Calu3 (cell line): ENCODE measurements at regions not wholly inside any gene's neighbourhood (a gene's known extent, or its start where the extent isn't known, plus 50 kb on each side); places are given as distances from the start of the nearest gene placed in this dataset.
A peak's percentile ranks its signal among the peaks of the same experiment; 100 is the strongest.

Source experiments
- BruUV-seq: library from RNA; stranded (reverse); fragments of 400-500 nt; replicated peaks from 2 replicates; lab custom pipeline; 2021; lab: Mats Ljungman, UMichigan
- CTCF ChIA-PET: fragments of 300-600 bp; sonication (Branson Sonifier 250); formaldehyde crosslinking; loops from one replicate; lab custom pipeline; 2022; ENCODE audit warnings: antibody characterized with exemption; lab: Charles Lee
- DNase-seq: peaks from one replicate; pipeline ENCODE4 v3.0.0; 2022
- H3K27ac Mint-ChIP-seq: one replicate; pipeline ENCODE4 v1.8.0; 2022; ENCODE audit warnings: mixed read lengths; ENCODE audit not compliant: unreplicated experiment
- H3K27me3 Mint-ChIP-seq: one replicate; pipeline ENCODE4 v1.8.0; 2022; ENCODE audit warnings: mixed read lengths; ENCODE audit not compliant: unreplicated experiment
- H3K36me3 Mint-ChIP-seq: one replicate; pipeline ENCODE4 v1.8.0; 2022; ENCODE audit warnings: mild to moderate bottlenecking, moderate library complexity, mixed read lengths; ENCODE audit not compliant: insufficient read depth, unreplicated experiment
- H3K4me1 Mint-ChIP-seq: one replicate; pipeline ENCODE4 v1.8.0; 2022; ENCODE audit warnings: mild to moderate bottlenecking, low read depth, mixed read lengths; ENCODE audit not compliant: unreplicated experiment
- H3K4me3 Mint-ChIP-seq: one replicate; pipeline ENCODE4 v1.8.0; 2022; ENCODE audit warnings: mild to moderate bottlenecking, low read depth, moderate library complexity, mixed read lengths; ENCODE audit not compliant: unreplicated experiment
- H3K9me3 Mint-ChIP-seq: one replicate; pipeline ENCODE4 v1.8.0; 2022; ENCODE audit warnings: low read depth, mixed read lengths; ENCODE audit not compliant: unreplicated experiment
- intact Hi-C: fragments of 100-400 bp; cut with micrococcal nuclease; formaldehyde crosslinking; loops from one replicate; pipeline ENCODE4 v1.10.0; 2022; ENCODE audit not compliant: unreplicated experiment
- TF ChIP-seq, protein P1 (sequence below): fragments of 200-600 bp; IDR thresholded peaks from one replicate; pipeline ENCODE4 v1.8.0; 2022; ENCODE audit warnings: antibody characterized with exemption; ENCODE audit not compliant: unreplicated experiment

DNA sequence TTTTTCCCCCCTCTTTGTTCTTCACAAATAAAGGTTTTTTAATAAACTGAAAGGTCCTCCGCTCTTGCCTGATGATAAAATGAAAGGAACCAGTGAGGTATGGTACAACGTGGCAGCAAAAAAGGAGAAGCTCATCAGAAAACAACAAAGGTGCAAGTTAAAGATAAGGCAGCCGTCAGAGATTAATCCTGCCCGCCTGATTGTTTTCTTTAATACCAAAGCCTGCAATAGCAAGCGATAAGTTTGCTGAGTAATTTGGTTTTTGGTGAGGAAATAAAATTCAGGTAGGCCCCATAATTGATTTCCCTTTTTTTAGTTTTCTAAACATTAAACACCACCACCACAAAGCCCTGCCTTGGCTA, 177.9 kb downstream of the MBOAT1 start:
- Mint-ChIP-seq H3K4me1 (no peaks in the 10 kb centered on the region), H3K27me3 (peaks cover 26% of the 10 kb centered on the region), H3K27ac (no peak overlapping the region), H3K4me3 (no peak overlapping the region), H3K9me3 (no peaks in the 10 kb centered on the region), H3K36me3 (no peaks in the 10 kb centered on the region)
- CTCF ChIA-PET, result interaction anchor here (0.6 kb wide), 1 partner anchor 143 kb away, joined by 3 read pairs; no protein-coding TSS in a partner anchor
- TF ChIP-seq, protein P1, sequence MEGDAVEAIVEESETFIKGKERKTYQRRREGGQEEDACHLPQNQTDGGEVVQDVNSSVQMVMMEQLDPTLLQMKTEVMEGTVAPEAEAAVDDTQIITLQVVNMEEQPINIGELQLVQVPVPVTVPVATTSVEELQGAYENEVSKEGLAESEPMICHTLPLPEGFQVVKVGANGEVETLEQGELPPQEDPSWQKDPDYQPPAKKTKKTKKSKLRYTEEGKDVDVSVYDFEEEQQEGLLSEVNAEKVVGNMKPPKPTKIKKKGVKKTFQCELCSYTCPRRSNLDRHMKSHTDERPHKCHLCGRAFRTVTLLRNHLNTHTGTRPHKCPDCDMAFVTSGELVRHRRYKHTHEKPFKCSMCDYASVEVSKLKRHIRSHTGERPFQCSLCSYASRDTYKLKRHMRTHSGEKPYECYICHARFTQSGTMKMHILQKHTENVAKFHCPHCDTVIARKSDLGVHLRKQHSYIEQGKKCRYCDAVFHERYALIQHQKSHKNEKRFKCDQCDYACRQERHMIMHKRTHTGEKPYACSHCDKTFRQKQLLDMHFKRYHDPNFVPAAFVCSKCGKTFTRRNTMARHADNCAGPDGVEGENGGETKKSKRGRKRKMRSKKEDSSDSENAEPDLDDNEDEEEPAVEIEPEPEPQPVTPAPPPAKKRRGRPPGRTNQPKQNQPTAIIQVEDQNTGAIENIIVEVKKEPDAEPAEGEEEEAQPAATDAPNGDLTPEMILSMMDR, result no peak
- intact Hi-C loops, result no loop called here
- BruUV-seq, result no TSS peak
- DNase-seq, result no peak

DNA sequence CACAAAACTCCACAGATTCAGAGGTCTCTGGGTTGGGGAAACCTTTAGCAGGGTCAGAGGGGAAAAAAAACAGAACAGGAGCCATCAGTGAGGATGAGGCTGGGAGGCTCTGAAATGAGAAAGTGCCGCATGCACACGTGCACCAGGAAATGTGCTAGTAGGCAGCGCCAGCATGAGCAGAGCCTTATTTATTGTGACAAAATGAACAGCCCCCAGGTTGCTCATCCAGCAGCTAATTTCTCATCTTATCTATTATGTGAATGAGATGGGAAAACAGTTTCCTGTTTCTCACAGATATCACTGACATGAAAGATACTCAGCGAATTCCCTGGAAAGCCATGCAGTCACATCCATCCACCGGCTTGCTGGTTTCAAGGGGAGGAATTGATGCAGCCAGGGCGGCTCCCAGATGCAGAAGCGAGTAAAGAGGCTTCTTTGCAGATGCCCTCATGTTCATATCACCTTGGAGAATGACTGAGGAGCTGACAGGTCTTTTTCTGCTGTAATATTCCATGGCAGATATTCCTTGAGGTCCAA, 176.1 kb downstream of the MBOAT1 start:
- H3K27ac Mint-ChIP-seq, result no peak overlapping the region
- CTCF ChIA-PET, result no interaction called here
- TF ChIP-seq, protein P1, result no peak
- DNase-seq, result no peak
- no peaks in the 10 kb centered on the region for H3K36me3 Mint-ChIP-seq
- H3K9me3 Mint-ChIP-seq, result no peaks in the 10 kb centered on the region
- H3K4me3 Mint-ChIP-seq, result no peak overlapping the region
- no peaks in the 10 kb centered on the region for H3K4me1 Mint-ChIP-seq
- intact Hi-C loops, result no loop called here
- BruUV-seq, result no TSS peak
- peaks cover 10% of the 10 kb centered on the region for H3K27me3 Mint-ChIP-seq

DNA sequence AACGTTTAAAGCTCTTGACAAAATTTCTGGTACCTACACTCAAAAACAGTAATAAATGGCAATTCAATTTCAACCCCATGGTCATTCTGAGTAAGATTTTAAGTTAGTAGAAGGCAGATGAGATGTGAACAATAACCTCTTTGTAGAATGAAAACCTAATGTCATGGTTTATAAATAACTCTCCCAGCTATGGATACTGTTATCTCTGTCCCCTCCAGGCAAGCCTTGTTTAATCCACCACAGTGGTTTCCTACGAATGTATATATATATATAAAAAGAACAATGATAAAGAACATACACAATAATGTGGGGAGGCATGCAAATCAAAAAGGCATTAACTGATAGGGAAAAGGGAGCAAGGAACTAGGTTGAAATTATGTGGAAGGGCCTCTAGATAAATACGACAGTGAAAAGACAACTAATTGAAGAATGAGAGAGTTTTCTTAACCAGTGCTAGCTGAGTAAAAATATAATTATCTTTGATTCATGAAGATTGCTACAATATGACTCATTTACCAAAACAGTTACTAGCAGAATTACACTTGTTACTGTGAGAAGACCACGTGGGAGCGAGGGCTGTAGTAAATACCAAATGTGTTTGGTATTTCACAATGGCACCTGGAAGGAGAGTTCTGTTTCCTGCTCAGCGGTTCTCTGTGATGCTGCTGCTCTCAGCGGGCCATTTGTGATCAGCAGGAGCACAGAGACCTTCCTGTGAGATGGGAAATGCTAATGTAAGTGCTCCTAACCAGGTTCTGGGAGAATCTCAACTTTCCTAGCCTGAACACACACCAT, 173.7 kb downstream of the MBOAT1 start:
- peak; percentile 35 for DNase-seq
- BruUV-seq, result no TSS peak
- no peak overlapping the region for H3K4me3 Mint-ChIP-seq
- TF ChIP-seq, protein P1, result no peak
- H3K9me3 Mint-ChIP-seq, result no peaks in the 10 kb centered on the region
- intact Hi-C loops, result no loop called here
- CTCF ChIA-PET, result no interaction called here
- no peak overlapping the region for H3K27ac Mint-ChIP-seq
- H3K4me1 Mint-ChIP-seq, result no peaks in the 10 kb centered on the region
- peaks cover 10% of the 10 kb centered on the region for H3K27me3 Mint-ChIP-seq
- no peaks in the 10 kb centered on the region for H3K36me3 Mint-ChIP-seq

DNA sequence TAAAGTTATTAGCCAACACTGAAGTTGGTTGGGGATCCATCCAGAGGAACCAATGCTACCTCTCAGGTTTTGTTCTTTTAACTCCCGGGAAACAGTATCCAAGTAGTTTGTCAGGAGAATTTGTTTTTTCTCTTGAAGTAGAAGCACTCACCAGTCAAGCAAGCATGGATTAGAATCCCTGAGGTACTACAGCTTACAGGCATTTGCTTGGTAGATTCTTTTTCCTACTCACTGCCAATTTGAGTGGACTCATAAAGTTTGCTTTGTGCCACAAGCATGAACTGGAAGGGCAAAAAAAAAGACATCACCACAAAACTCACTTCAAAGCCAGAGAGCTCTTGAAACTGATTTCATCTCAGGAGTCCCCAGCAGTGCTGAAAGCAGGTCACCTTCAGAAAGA, 167.4 kb downstream of the MBOAT1 start:
- Mint-ChIP-seq H3K36me3 (no peaks in the 10 kb centered on the region), H3K27me3 (peaks cover 14% of the 10 kb centered on the region), H3K27ac (no peak overlapping the region), H3K9me3 (no peaks in the 10 kb centered on the region), H3K4me1 (no peaks in the 10 kb centered on the region), H3K4me3 (no peak overlapping the region)
- CTCF ChIA-PET, result no interaction called here
- intact Hi-C loops, result no loop called here
- BruUV-seq, result no TSS peak
- DNase-seq, result no peak
- TF ChIP-seq, protein P1, result no peak
